Breast epithelium (tissue), 4 donors: ENCODE measurements at regions not wholly inside any gene's neighbourhood (a gene's known extent, or its start where the extent isn't known, plus 50 kb on each side); places are given as distances from the start of the nearest gene placed in this dataset.
A peak's percentile ranks its signal among the peaks of the same experiment; 100 is the strongest.
"Not testable (repeated sequence)": the region's sequence is repeated elsewhere in the genome, so short reads cannot be mapped to it uniquely, and the experiment has no call there.

Experiments used
- DNase-seq, 2 donors: peaks; one replicate each; pipeline ENCODE4 v3.0.0-alpha.2; 2019; ENCODE audit warnings: low spot score in 2 of 2
- H3K27ac ChIP-seq, 2 donors: fragments of 200-600 bp; sonication (generic) in 1 of 2; one replicate each; pipeline ENCODE4 v1.5.1; 2016 to 2019; ENCODE audit warnings: mild to moderate bottlenecking in 1 of 2
- H3K27me3 ChIP-seq, 2 donors: fragments of 200-600 bp; sonication (generic) in 1 of 2; one replicate each; pipeline versions ENCODE4 v1.5.1 to v1.6.0; 2017 to 2019; ENCODE audit warnings: control low read depth in 1 of 2, mild to moderate bottlenecking in 1 of 2
- H3K36me3 ChIP-seq: fragments of 200-600 bp; one replicate; pipeline ENCODE4 v1.5.1; 2019
- H3K4me1 ChIP-seq, 2 donors: fragments of 200-600 bp; sonication (generic); one replicate each; pipeline ENCODE4 v1.5.1; 2016 to 2019; ENCODE audit warnings: control low read depth in 1 of 2
- H3K4me3 ChIP-seq, 3 donors: fragments of 200-600 bp; sonication (generic); 1 replicate in 2 of 3; 2 replicates in 1 of 3; pipeline ENCODE4 v1.5.1; 2016 to 2019; ENCODE audit warnings: mild to moderate bottlenecking in 3 of 3, moderate library complexity in 2 of 3
- H3K9me3 ChIP-seq, 2 donors: fragments of 200-600 bp; sonication (generic) in 1 of 2; one replicate each; pipeline ENCODE4 v1.5.1; 2016 to 2019; ENCODE audit warnings: control low read depth in 1 of 2
- intact Hi-C: fragments of 100-400 bp; cut with DNase I; formaldehyde crosslinking; loops from one replicate; pipeline ENCODE4 v1.15.1; 2023; ENCODE audit warnings: low total_unique reads

GRCh38 chr10:38267555-38267954, 173.4 kb downstream of the ZNF37A start:
- intact Hi-C loops, DNase-seq, H3K4me3 ChIP-seq, H3K27ac ChIP-seq, H3K36me3 ChIP-seq, H3K4me1 ChIP-seq, H3K9me3 ChIP-seq, H3K27me3 ChIP-seq: not testable (repeated sequence)

GRCh38 chr10:38271031-38271430, 176.9 kb downstream of the ZNF37A start:
- H3K36me3 ChIP-seq, H3K27me3 ChIP-seq, H3K27ac ChIP-seq, DNase-seq, H3K4me1 ChIP-seq, H3K4me3 ChIP-seq, intact Hi-C loops, H3K9me3 ChIP-seq: not testable (repeated sequence)

- intact Hi-C loops = not testable (repeated sequence)
Measured at GRCh38 chr10:38274879-38275278, 180.7 kb downstream of the ZNF37A start.

GRCh38 chr10:38292560-38292959, 198.4 kb downstream of the ZNF37A start:
- H3K4me1 ChIP-seq, intact Hi-C loops, H3K27me3 ChIP-seq, DNase-seq, H3K36me3 ChIP-seq, H3K9me3 ChIP-seq, H3K27ac ChIP-seq, H3K4me3 ChIP-seq: not testable (repeated sequence)

More at GRCh38 chr10:38274879-38275278, 180.7 kb downstream of the ZNF37A start:
- H3K36me3 ChIP-seq, DNase-seq, H3K4me1 ChIP-seq, H3K4me3 ChIP-seq, H3K27ac ChIP-seq, H3K9me3 ChIP-seq, H3K27me3 ChIP-seq: not testable (repeated sequence)

GRCh38 chr10:38310111-38310510, 216.0 kb downstream of the ZNF37A start:
- DNase-seq, H3K4me3 ChIP-seq, H3K9me3 ChIP-seq, H3K27me3 ChIP-seq, H3K4me1 ChIP-seq, H3K36me3 ChIP-seq, H3K27ac ChIP-seq, intact Hi-C loops: not testable (repeated sequence)

- H3K9me3 ChIP-seq, H3K27ac ChIP-seq, intact Hi-C loops, H3K4me1 ChIP-seq, H3K36me3 ChIP-seq, H3K4me3 ChIP-seq, H3K27me3 ChIP-seq, DNase-seq: not testable (repeated sequence)
Measured at GRCh38 chr10:38315090-38315805, 221.1 kb downstream of the ZNF37A start.

- H3K27me3 ChIP-seq, H3K9me3 ChIP-seq, H3K36me3 ChIP-seq, H3K27ac ChIP-seq, H3K4me3 ChIP-seq, DNase-seq, H3K4me1 ChIP-seq, intact Hi-C loops: not testable (repeated sequence)
Measured at GRCh38 chr10:38321393-38321792, 227.3 kb downstream of the ZNF37A start.

- H3K27ac ChIP-seq, H3K27me3 ChIP-seq, intact Hi-C loops, H3K36me3 ChIP-seq, H3K9me3 ChIP-seq, H3K4me1 ChIP-seq, DNase-seq, H3K4me3 ChIP-seq: not testable (repeated sequence)
Measured at GRCh38 chr10:38330306-38330705, 236.2 kb downstream of the ZNF37A start.

- H3K27me3 ChIP-seq, DNase-seq, H3K36me3 ChIP-seq, H3K9me3 ChIP-seq, H3K4me1 ChIP-seq, H3K27ac ChIP-seq, intact Hi-C loops, H3K4me3 ChIP-seq: not testable (repeated sequence)
Measured at GRCh38 chr10:38331106-38331505, 237.0 kb downstream of the ZNF37A start.

- H3K9me3 ChIP-seq, H3K4me3 ChIP-seq, DNase-seq, H3K36me3 ChIP-seq, intact Hi-C loops, H3K27ac ChIP-seq, H3K4me1 ChIP-seq, H3K27me3 ChIP-seq: not testable (repeated sequence)
Measured at GRCh38 chr10:38333699-38334098, 239.6 kb downstream of the ZNF37A start.

GRCh38 chr10:38350645-38351044, 256.5 kb downstream of the ZNF37A start:
- H3K9me3 ChIP-seq, intact Hi-C loops, H3K36me3 ChIP-seq, H3K4me1 ChIP-seq, DNase-seq, H3K4me3 ChIP-seq, H3K27ac ChIP-seq, H3K27me3 ChIP-seq: not testable (repeated sequence)

- DNase-seq, H3K4me1 ChIP-seq, H3K36me3 ChIP-seq, H3K9me3 ChIP-seq, intact Hi-C loops, H3K27me3 ChIP-seq, H3K27ac ChIP-seq, H3K4me3 ChIP-seq: not testable (repeated sequence)
Measured at GRCh38 chr10:38354410-38354809, 260.3 kb downstream of the ZNF37A start.

GRCh38 chr10:38355911-38356526, 261.9 kb downstream of the ZNF37A start:
- peak; percentile 82 to 84 for DNase-seq
- H3K4me3 ChIP-seq = peak overlapping the region; percentile 48 to 62 (median 55)

GRCh38 chr10:38356527-38356926, 262.4 kb downstream of the ZNF37A start:
- H3K27me3 ChIP-seq, H3K4me1 ChIP-seq, H3K9me3 ChIP-seq, DNase-seq, H3K36me3 ChIP-seq, intact Hi-C loops: not testable (repeated sequence)
- peak overlapping the region; percentile 63 to 89 for H3K27ac ChIP-seq
- peak overlapping the region; percentile 48 to 62 (median 55) for H3K4me3 ChIP-seq

More at GRCh38 chr10:38355911-38356526, 261.9 kb downstream of the ZNF37A start:
- intact Hi-C loops, H3K27me3 ChIP-seq, H3K36me3 ChIP-seq, H3K9me3 ChIP-seq, H3K4me1 ChIP-seq: not testable (repeated sequence)
- H3K27ac ChIP-seq = peak overlapping the region; percentile 82 to 89
